ENCODE measurements at regions not wholly inside any gene's neighbourhood (a gene's known extent, or its start where the extent isn't known, plus 50 kb on each side); places are given as distances from the start of the nearest gene placed in this dataset.

DNA sequence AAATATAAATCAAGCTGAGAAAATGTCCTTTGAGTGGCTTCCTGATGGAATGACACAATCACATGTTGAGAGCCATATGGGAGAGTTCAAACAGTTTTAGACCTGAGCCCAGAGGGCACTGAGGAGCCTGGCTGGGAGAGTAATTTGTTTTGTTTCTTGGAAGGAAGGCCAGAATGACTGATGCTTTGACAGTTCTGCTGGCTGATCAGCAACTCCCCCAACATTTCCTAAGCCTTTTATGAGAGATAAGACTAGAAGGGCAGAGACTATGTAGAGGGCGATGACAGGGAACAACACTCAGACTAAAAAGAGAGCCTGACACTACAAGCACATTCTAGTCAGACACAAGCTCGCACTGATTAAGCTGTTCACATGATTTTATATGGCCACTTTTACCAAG, 169.2 kb downstream of the COX7C start:
- no peak for DNase-seq

DNA sequence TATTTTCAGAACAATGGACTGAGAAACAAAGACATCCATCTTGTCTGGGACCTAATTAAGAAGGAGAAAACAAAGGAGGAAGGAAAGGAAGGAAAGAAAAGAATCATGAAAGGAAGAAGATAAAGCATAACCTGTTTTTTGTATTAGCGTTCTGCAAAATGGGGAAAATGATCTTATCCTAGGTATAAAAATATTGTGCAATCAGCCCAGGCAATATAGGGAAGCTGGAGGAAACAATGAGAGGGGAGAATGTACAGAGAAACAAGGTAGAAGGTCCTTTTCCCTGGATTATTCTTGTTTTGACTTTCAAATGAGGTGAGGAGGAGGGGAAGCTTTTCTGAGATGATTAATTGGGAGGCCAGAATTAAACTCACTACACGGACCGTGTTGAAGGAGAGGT, 177.9 kb downstream of the COX7C start:
- DNase-seq, result no peak

DNA sequence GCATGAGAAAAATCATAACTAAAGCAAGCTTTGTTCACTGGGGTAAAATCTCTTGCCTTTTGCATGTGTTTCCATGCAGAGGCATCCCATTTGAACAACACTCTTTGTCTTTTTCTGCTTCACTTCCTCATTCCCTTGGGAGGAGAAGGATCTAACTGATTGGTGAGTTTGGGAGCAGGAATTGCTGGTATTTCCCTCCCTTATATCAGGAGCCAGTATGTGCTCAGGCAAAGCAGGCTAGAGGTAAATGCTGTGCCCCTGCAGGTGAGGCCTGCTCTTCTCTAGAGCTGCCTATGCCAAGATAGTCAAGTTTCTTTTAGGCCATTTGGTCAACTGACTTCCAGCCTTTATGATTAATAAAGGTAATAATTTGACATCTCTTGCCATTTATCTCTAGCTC, 179.9 kb downstream of the COX7C start:
- DNase-seq, result no peak

DNA sequence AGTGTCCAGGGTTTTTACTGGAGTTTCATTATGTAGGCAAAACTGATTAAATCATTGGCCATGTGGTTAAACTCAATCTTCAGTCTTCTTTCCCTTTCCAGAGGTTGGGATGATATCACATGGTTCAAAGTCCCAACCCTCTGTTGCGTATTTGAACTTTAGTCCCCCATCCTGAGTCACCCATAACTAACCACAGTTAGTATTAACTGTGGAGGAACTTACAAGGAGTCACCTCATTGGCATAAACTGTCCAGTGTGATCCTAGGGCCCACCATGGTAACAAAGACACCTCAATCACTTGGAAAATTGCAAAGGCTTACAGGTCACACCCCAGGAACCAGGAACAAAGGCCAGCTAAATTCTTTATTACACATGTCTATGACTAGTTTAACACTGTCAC, 188.5 kb downstream of the COX7C start:
- DNase-seq, result no peak

DNA sequence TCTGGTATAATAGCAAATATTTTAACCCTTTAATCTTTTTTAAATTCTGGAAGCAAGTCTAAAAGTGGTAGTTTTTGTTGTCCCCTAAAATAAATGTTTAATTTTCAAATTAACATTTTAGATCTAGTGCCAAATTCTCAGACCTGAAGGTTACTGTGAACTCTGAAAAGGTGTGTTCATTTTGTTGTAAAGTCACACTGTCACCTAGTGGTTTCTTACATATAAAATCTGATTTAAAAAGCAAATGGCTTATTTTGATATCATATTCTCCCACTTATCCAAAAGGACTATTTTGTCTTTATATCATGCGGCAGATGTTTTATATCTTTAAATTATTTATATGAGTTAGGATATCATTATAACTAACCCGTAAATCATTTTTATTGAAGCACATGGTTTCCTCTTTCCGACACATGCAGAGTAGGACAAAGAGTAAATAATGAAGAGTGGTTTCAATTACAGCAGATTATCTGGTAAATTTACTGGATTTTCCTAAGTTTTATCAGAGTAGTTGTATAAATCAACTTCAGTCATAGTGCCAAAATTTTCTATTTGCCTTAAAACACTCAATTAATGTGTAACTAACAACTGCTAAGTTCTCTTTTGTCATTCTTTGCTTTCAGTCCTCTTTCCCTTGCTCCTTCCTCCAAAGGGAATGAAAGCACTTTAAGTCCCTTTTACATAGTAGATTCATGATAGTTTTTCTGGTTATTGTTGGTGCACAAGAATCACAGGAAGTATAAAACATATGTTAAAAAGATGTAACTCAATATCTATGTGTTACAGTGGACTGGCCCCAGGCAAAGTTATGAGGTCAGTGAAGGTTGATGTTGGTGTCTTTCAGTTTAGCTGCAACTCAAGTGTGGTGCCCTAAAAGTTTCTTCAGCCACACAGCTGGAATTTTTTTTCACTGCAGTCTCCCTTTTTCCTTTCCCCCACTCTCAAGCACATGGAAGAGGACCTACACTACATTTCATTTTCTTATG, 189.6 kb downstream of the COX7C start:
- no peak for DNase-seq

DNA sequence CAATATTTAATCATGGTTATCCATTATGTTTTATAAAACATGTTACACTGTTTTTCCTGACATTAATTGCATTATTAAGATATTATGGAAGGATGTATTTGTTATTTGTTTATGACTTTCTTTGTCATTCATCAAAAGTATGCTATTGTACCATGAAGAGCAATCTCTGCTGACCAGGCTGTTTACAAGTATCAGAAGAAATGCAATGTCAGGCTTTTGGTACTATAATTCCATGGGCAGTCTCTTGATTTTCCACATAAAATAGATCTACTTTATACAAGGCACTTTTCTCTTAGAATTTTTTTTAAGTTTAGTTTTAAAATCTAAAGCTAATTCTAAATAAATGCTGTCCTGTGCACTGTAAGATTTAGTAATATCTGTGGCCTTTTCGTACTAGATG, 196.6 kb downstream of the COX7C start:
- DNase-seq, result no peak

DNA sequence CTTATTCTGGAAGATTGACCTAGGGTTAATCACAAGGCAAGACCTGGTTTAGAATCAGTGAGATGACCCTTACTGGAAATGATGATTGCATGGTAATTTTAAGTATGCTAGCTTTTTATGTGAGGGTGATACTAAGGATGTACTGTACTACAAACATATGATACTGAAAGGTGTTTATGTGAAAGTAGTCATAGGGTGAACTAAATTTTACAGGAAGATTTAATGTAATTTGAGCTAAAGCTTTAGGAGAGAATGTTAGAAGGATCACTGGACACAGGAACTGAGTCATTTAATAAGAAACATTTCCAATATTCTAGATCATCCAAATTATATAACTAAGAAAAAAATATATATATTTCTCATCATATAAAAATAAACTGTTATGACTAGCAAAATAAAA, 197.2 kb downstream of the COX7C start:
- DNase-seq, result no peak

DNA sequence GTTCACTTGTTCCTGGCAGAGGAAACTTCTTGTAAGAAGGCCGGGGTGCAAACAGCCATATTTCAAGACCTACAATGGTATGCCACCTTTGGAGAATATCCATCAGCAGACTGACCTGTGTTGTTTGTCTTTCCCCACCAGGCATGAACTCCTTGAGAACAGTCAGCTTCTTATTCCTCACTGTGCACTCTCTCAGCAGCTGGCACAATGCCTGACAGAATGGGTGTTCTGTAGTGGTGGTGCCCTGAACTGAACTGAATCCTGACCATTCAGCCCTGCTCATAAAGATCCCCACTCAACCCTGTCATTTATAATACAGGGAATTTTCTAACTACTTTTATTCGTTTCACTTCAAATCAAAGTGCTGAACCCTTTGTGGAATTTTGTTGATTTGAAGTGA, 206.9 kb downstream of the COX7C start:
- DNase-seq, result no peak

DNA sequence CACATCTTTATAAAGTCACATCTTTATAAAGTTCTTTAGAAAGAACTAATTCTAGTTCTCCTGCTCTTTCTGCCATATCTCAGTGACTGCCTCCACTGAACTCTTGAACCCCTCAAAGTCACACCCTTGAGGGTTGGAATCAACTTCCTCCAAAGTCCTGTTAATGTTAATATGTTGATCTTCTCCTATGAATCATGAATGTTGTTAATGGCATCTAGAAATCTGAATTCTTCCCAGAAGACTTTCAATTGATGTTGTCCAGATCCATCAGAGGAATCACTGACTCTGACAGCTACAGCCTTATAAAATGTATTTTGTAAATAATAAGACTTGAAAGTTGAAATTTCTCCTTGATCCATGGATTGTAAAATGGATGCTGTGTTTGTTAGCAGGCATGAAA, 213.4 kb downstream of the COX7C start:
- DNase-seq, result no peak

DNA sequence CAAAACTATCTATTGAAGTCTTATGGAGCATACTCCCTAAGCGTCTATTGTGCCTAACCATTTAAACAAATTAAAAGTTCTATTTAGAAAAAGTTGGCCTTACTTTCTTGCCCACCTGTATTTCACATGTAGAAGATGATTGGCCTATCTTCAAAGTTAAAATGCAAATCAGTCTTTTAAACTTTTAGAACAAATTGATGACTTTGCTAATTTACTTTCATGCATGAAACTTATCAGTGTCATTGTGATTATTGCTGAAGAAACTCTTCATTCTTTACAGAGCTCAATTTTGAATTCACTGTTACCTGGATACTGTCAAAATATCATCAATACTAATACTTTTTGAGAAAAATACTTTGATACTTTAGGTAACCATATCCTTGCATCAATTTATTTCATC, 216.1 kb downstream of the COX7C start:
- DNase-seq, result no peak

DNA sequence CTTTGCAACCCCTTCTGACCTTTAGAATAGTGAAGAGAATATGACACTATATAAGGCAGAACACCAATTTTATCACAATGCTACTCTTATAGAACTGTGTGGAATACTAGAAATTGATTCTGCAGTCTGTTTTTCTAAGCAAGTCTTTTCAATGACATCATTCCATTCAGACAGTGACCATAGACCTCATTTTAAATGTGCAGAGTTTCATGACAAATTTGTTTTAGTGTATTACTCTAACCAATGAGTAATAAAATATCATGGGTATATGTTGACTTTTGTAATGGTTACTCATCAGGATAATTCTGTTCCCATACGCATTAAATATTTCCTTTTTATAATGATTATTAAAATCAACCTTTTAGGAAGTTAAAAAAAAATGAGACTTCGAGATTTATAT, 219.9 kb downstream of the COX7C start:
- no peak for DNase-seq

DNA sequence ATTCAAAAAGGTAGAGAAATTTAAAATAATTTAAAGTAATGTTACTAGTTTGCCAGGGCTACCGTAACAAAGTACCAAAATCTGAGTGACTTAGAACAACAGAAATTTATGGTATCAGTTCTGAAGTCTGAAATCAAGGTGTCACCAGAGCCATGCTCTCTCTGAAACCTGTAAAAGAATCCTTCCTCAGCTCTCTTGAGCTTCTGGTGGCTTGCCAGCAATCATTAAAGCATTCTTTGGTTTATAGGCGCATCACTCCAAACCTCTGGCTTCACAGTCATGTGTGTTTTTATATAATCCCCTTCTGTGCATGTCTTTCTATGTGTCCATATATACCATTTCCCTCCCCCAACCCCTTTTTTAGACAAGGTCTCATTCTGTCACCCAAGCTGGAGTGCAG, 220.3 kb downstream of the COX7C start:
- no peak for DNase-seq

DNA sequence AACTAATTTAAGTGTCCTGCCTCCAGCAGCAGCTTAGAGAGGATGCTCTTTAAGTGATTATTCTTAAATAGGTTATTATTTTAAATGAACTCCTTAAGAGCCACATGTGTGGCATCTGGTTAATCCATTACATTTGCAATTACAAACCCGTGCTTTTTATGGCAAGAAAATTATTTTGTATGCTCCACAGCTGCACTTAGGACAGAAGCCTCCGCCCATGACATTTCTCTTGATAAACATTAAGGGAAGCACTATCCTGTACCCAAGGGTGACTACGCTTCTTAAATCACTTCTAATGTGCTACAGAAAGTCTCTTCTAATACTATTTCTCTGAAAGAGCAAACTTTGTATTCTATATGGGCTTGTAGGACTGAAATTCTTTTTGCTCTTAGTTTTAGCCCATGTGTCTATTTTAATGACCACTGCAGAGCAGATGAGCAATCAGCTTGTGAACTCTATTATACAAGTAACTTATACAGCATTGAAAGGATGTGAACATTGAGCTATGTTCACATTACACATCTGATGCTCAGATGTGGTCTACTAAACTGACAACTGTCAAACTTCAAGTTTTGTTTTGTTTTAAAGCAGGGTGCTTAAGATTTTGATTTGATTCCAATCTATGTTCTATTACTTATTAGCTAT, 223.4 kb downstream of the COX7C start:
- no peak for DNase-seq

DNA sequence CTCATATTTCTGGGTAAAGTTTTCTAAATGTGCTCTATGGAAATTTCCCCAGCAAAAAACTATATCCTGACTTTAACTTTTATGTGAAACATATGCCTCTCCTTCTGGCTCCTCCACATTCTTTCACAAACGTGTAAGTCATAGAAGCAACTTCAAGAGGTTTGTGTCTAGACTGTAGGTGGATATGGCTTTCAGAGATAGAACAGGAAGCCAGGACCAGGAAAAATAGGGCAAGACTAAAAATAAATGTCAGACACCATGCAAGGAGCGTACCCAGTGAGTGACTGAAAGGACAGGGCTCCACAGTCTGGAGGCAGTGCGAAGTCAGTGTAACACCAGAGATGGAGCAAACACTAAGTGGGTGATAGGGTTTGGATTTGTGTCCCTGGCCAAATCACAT, 240.7 kb downstream of the COX7C start:
- no peak for DNase-seq

DNA sequence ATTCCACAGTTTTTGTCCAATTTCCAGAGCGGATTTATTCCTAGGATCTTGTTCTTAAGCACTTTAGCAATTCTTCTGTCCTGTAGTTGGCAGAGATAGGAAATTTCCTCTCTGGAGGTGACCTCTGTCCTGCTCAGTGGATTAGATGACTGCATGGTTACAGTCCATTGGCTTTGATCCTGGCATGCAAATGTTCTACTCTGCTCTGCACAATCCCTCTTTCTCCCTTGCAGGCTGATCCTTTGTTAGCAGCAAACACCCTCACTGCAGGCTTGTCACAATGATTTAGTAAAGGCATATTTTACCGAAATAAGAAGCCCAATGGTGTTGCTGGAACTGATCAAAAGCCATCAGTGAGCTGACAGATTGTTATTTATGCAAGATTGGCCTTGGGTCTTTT, 243.8 kb downstream of the COX7C start:
- DNase-seq, result peak; percentile 28 to 37

DNA sequence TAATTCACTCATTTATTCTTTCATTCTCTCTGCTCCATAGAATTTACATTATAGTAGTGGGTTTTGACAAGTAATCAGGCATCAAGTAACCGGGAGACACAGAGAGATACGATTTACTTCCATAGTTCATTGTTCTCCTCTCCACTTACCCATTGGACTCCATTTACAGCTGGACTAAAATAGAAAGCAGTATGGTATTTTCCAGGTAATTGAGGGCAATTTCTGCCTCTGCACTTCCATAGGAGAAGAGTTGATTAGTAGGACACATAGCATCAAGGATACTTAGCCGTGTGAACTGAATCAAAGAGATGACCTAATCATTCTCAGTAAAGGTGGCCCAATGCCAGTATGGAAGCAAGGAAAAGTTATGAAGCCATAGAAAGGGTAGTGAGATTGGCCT, 244.4 kb downstream of the COX7C start:
- no peak for DNase-seq

DNA sequence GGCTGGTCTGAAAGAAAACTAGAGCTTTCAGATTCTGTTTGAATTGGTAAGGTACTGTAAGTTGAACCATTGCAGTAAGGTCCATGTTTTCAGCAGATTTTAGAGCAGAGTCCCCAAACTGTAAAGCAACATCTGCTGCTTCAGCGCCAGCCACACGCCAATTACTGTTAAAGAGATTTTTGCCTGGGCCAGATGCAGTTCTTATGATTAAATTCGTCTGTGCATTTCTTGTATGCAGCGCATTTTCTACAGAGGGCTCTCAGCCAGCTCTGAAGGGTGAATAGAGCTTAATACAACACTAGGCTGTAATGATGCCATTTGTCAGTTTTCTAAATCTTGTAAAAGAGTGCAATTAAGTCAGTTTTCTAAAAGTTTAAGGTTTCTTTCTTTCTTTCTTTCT, 246.3 kb downstream of the COX7C start:
- no peak for DNase-seq

DNA sequence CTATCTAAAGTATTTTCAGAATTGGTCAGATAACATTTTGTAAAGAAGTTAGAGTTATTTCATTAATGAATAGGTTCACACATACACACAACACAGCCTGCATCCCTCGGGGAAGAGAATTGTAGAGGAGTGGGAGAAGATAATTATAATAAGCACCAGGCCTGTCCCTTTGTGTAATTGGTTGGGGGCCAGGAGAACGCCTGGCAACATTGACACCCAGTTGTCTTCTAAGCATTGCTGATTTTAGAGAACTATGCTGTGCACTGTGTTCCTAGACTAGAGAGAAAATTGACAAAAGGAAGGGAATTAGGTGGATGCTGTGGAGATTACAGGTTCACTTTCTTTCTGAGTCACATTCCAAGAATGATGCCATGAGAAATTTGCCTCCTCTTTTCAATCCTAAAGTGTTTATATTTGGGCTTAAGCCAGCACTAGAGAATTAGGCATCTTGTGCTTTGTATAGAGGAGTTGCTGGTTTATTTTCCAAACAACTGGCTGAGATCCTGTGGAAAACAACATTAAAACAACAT, 247.6 kb downstream of the COX7C start:
- DNase-seq, result peak in 1 of 2 experiments; percentile 28

DNA sequence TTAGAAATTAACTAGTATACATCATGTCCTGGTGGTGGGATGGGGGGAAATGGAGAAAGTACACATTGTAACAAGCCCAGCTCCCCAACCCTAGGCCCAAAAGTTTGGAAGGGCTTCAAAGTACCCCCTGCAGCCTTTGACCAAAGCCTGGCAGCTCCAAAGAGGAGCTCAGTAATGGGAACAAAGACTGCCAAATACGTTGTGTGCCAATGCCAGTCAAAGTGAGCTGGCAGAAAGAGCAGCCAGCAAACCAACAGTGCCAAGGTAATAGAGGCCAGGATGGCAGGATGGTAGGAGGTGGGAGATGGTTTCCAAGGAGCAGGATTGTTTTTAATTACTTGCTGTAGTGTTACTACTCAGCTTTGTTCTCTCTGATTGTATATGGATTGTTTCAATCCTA, 248.3 kb downstream of the COX7C start:
- peak; percentile 89 to 95 for DNase-seq

DNA sequence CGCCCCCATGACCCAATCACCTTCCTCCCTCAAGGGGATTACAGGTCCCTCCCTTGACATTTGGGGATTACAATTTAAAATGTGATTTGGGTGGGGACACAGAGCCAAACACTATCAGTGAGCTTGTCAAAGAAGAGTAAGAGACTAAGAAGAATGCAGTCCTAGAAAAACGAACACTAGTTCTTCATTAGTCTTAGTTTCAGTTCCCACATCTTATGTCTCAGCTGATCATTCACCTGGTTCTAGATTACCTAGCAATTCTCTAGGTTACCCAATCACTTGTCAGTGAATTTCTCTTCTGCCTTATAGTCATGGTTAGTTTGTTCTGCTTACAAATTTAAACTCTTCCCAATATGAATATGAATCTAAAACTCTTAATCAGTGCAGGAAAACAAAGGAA, 251.5 kb downstream of the COX7C start:
- no peak for DNase-seq

DNA sequence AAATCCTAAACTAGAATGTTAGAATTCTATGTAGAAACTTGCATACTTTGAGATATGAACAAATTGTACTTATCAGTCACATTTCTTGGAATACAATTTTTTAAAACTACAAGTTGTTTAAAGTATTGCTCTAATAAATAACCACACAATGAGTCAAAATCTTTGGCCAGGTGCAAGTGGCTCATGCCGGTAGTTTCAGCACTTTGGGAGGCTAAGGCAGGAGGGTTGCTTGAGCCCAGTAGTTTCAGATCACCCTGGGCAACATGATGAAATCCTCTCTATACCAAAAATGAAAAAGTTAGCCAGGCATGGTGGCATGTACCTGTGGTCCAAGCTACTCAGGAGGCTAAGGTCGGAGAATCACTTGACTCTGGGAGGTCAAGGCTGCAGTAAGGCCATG, 257.8 kb downstream of the COX7C start:
- DNase-seq, result no peak

DNA sequence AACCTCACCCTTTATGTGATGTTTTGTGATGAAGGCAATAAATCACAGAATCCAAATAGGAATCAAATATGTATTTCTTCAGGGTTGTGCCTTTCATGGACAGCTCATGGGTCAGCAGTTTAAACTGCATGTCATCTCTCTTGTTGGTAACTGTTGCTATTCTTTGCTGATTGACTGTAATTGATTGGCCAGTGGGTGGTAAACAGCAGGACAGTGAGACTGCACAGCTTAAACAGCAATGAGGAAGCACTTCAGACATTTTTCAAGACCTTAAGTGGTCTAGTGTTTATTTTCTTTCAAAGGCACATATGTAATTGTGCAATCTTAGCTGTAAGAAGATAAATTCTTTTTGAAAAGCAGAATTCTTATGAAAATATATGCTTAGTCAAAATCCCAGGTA, 260.5 kb downstream of the COX7C start:
- no peak for DNase-seq

DNA sequence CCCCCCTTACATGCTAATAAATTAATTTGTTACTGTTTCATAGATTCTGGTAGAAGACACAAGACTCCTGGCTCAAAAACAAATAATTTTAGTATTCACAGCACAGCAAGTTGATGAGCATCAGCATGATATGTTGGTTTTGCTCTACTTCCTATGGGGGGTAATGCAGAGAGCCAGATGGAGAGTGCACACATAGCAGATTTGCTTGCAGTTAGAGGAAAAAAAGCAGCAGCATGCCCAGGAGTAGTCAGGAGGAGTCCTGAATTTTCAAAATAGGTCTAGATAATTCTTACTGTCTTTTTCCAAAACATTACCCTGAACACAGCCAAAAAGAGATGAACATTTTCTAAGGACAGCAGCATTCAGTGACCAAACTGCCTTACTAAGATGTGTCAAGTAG, 261.3 kb downstream of the COX7C start:
- DNase-seq, result peak in 1 of 2 experiments; percentile 20

DNA sequence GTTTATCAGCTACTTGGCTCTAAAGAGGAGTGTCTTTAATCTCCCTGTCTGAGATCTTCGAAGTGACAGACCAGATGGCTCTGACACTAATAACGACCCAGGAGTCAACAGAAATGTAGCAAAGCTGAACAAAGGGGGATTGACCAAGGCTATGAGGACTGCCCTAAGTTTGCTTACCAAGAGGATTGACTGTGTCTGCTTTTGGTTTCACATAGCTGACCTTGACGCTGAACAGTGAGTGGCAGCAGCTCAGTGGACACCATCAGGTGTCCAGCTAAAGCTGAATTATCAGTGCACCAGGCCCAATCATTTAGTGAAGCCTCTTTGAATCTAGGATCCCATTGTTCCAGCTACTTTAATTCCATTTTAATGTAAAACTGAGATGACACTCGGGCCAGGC, 262.6 kb downstream of the COX7C start:
- no peak for DNase-seq
